RWPE2 (cell line): ENCODE measurements at regions not wholly inside any gene's neighbourhood (a gene's known extent, or its start where the extent isn't known, plus 50 kb on each side); places are given as distances from the start of the nearest gene placed in this dataset.

Experiments used
- ATAC-seq: fragments of 200-7000 bp; cut with Tn5 transposase; 3 replicates; pipeline ENCODE4 v1.9.1; 2021; ENCODE audit warnings: low read depth
- DNase-seq: peaks from one replicate; pipeline ENCODE4 v3.0.0-alpha.2; 2020; ENCODE audit warnings: low spot score
- H3K27ac ChIP-seq: fragments of 450-650 bp; 2 replicates; pipeline ENCODE4 v1.5.1; 2017; ENCODE audit warnings: mild to moderate bottlenecking; ENCODE audit not compliant: poor library complexity, severe bottlenecking
- H3K27me3 ChIP-seq: fragments of 250-450 bp; sonication (Bioruptor Pico); 2 replicates; pipeline ENCODE4 v1.5.1; 2021; ENCODE audit warnings: mild to moderate bottlenecking, moderate library complexity; ENCODE audit not compliant: insufficient read depth, poor library complexity, severe bottlenecking
- H3K36me3 ChIP-seq: fragments of 250-450 bp; sonication (Bioruptor Pico); 2 replicates; pipeline ENCODE4 v1.5.1; 2020; ENCODE audit warnings: low read depth, mild to moderate bottlenecking, moderate library complexity
- H3K4me1 ChIP-seq: fragments of 250-450 bp; sonication (Bioruptor Pico); 2 replicates; pipeline ENCODE4 v1.5.1; 2021; ENCODE audit warnings: mild to moderate bottlenecking, moderate library complexity; ENCODE audit not compliant: insufficient read depth, poor library complexity, severe bottlenecking
- H3K4me3 ChIP-seq: fragments of 250-450 bp; sonication (Bioruptor Pico); 2 replicates; pipeline ENCODE4 v1.5.1; 2021; ENCODE audit warnings: mild to moderate bottlenecking, moderate library complexity; ENCODE audit not compliant: severe bottlenecking
- H3K9me3 ChIP-seq: fragments of 250-450 bp; sonication (Bioruptor Pico); 2 replicates; pipeline ENCODE4 v1.5.1; 2021; ENCODE audit warnings: mild to moderate bottlenecking, moderate library complexity; ENCODE audit not compliant: severe bottlenecking
- TF ChIP-seq, protein P1 (sequence below): fragments of 450-650 bp; IDR thresholded peaks from one replicate; pipeline ENCODE4 v1.5.1; 2017; ENCODE audit warnings: mild to moderate bottlenecking, moderate library complexity; ENCODE audit not compliant: poor library complexity, severe bottlenecking

- Histone ChIP-seq H3K4me1 (no peaks in the 10 kb centered on the region), H3K9me3 (no peaks in the 10 kb centered on the region), H3K27ac (no peak overlapping the region), H3K4me3 (no peak overlapping the region), H3K27me3 (no peaks in the 10 kb centered on the region), H3K36me3 (no peaks in the 10 kb centered on the region)
- TF ChIP-seq, protein P1, sequence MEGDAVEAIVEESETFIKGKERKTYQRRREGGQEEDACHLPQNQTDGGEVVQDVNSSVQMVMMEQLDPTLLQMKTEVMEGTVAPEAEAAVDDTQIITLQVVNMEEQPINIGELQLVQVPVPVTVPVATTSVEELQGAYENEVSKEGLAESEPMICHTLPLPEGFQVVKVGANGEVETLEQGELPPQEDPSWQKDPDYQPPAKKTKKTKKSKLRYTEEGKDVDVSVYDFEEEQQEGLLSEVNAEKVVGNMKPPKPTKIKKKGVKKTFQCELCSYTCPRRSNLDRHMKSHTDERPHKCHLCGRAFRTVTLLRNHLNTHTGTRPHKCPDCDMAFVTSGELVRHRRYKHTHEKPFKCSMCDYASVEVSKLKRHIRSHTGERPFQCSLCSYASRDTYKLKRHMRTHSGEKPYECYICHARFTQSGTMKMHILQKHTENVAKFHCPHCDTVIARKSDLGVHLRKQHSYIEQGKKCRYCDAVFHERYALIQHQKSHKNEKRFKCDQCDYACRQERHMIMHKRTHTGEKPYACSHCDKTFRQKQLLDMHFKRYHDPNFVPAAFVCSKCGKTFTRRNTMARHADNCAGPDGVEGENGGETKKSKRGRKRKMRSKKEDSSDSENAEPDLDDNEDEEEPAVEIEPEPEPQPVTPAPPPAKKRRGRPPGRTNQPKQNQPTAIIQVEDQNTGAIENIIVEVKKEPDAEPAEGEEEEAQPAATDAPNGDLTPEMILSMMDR = no peak
- ATAC-seq (no peak), DNase-seq (no peak)
Measured at GRCh38 chr2:107290041-107290440, 404.1 kb upstream of the ST6GAL2 start.

DNA sequence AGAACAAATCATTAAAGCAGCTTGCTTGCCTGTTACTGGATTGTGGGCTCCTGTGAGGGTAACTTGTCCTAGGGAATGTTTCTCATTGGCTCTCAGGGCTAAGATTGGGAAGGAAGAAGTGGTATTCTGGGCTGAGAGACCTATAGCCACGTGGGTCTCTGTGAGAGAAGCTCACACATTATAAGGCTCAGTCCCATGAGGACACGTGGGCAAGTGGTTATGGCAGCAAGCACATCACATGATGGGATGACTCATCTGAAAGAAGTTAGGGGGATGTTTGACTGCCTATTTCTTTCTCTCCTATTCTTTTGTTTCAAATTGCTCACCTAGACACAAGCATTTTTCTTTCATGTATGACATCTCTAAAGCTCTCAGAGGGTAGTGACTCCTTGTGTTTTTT lies 418.0 kb upstream of the ST6GAL2 start:
- ATAC-seq = no peak

GRCh38 chr2:107305966-107306365 lies 420.0 kb upstream of the ST6GAL2 start:
- DNase-seq = no peak
- H3K27me3 ChIP-seq = no peaks in the 10 kb centered on the region
- H3K36me3 ChIP-seq = no peaks in the 10 kb centered on the region
- no peak for ATAC-seq
- TF ChIP-seq, protein P1 = no peak
- H3K27ac ChIP-seq = no peak overlapping the region
- no peak overlapping the region for H3K4me3 ChIP-seq
- no peaks in the 10 kb centered on the region for H3K4me1 ChIP-seq
- H3K9me3 ChIP-seq = no peaks in the 10 kb centered on the region

More for the DNA sequence above, 418.0 kb upstream of the ST6GAL2 start:
- H3K27ac ChIP-seq = no peak overlapping the region
- H3K4me3 ChIP-seq = no peak overlapping the region
- no peaks in the 10 kb centered on the region for H3K36me3 ChIP-seq
- no peaks in the 10 kb centered on the region for H3K4me1 ChIP-seq
- TF ChIP-seq, protein P1 = no peak
- DNase-seq = no peak
- H3K9me3 ChIP-seq = no peaks in the 10 kb centered on the region
- no peaks in the 10 kb centered on the region for H3K27me3 ChIP-seq

DNA sequence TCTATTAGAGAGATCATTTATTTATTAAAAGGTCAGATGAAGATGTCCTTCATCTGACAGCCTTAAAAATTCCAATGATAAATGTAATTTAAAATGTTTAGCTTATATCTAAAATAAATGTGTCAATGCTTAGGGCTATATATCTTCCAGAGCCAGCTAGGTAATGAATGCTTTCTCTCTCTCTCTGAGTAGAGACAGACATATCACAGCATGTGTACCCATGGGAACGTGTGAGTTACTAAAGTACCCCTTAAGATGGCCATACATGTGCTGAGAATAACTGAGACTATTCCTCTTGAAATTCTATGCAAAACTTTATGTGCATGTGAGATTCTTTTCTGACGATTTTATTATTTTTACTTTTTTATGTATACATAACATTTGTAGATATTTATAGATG lies 420.9 kb upstream of the ST6GAL2 start:
- no peaks in the 10 kb centered on the region for H3K36me3 ChIP-seq
- H3K9me3 ChIP-seq = no peaks in the 10 kb centered on the region
- no peaks in the 10 kb centered on the region for H3K4me1 ChIP-seq
- H3K4me3 ChIP-seq = no peak overlapping the region
- ATAC-seq = no peak
- no peak overlapping the region for H3K27ac ChIP-seq
- no peak for DNase-seq
- TF ChIP-seq, protein P1 = no peak
- no peaks in the 10 kb centered on the region for H3K27me3 ChIP-seq

DNA sequence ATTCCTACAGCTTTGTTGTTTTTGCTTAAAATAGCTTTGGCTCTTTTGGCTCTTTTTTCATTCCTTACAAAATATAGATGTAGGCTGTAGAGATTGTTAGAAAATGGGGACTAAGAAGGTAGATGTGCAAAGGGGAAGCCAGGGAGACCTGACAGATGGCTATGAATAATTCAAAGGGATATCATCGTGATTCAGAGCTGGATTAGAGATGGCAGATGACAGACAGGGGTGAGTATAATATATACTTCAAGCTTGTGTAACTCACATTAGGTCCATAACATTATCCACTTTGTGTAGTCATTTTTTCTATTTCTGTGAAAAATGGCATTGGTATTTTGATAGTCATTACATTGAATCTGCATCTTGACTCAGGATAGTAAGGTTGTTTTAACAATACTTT lies 422.9 kb upstream of the ST6GAL2 start:
- DNase-seq = no peak
- ATAC-seq = no peak
- H3K27me3 ChIP-seq = no peaks in the 10 kb centered on the region
- no peak overlapping the region for H3K27ac ChIP-seq
- H3K36me3 ChIP-seq = no peaks in the 10 kb centered on the region
- no peaks in the 10 kb centered on the region for H3K9me3 ChIP-seq
- H3K4me3 ChIP-seq = no peak overlapping the region
- TF ChIP-seq, protein P1 = no peak
- no peaks in the 10 kb centered on the region for H3K4me1 ChIP-seq
